ENCODE measurements at regions not wholly inside any gene's neighbourhood (a gene's known extent, or its start where the extent isn't known, plus 50 kb on each side); places are given as distances from the start of the nearest gene placed in this dataset.
A peak's percentile ranks its signal among the peaks of the same experiment; 100 is the strongest.
"Not testable (repeated sequence)": the region's sequence is repeated elsewhere in the genome, so short reads cannot be mapped to it uniquely, and the experiment has no call there.

GRCh38 chr6:121596441-121596840 is 161.0 kb downstream of the GJA1 start:
- DNase-seq, result no peak

GRCh38 chr6:121597654-121598053 is 162.2 kb downstream of the GJA1 start:
- DNase-seq, result peak; percentile 84

- not testable (repeated sequence) for DNase-seq
Observed at GRCh38 chr6:121599331-121599730, 163.9 kb downstream of the GJA1 start.

- no peak for DNase-seq
Observed at GRCh38 chr6:121600389-121601168, 165.1 kb downstream of the GJA1 start.

- DNase-seq, result no peak
Observed at GRCh38 chr6:121603486-121603885, 168.0 kb downstream of the GJA1 start.

- DNase-seq, result no peak
Observed at GRCh38 chr6:121607721-121608120, 172.3 kb downstream of the GJA1 start.

GRCh38 chr6:121608270-121608669 is 172.8 kb downstream of the GJA1 start:
- DNase-seq, result no peak

- DNase-seq, result no peak
Observed at GRCh38 chr6:121609281-121609680, 173.8 kb downstream of the GJA1 start.

- DNase-seq, result no peak
Observed at GRCh38 chr6:121612927-121613326, 177.5 kb downstream of the GJA1 start.

GRCh38 chr6:121614115-121614514 is 178.7 kb downstream of the GJA1 start:
- DNase-seq, result peak; percentile 82

GRCh38 chr6:121615493-121615892 is 180.0 kb downstream of the GJA1 start:
- no peak for DNase-seq

- no peak for DNase-seq
Observed at GRCh38 chr6:121616406-121616805, 181.0 kb downstream of the GJA1 start.

- DNase-seq, result no peak
Observed at GRCh38 chr6:121617388-121617787, 181.9 kb downstream of the GJA1 start.

GRCh38 chr6:121619013-121619412 is 183.6 kb downstream of the GJA1 start:
- DNase-seq, result no peak

- DNase-seq, result peak; percentile 28
Observed at GRCh38 chr6:121619987-121620740, 184.7 kb downstream of the GJA1 start.

- DNase-seq, result no peak
Observed at GRCh38 chr6:121627761-121628160, 192.3 kb downstream of the GJA1 start.

- no peak for DNase-seq
Observed at GRCh38 chr6:121630716-121631115, 195.3 kb downstream of the GJA1 start.

- not testable (repeated sequence) for DNase-seq
Observed at GRCh38 chr6:121631752-121632151, 196.3 kb downstream of the GJA1 start.

- DNase-seq, result no peak
Observed at GRCh38 chr6:121633309-121633708, 197.9 kb downstream of the GJA1 start.

GRCh38 chr6:121634586-121634985 is 199.1 kb downstream of the GJA1 start:
- not testable (repeated sequence) for DNase-seq

GRCh38 chr6:121635355-121635754 is 199.9 kb downstream of the GJA1 start:
- DNase-seq, result no peak

- not testable (repeated sequence) for DNase-seq
Observed at GRCh38 chr6:121636217-121636616, 200.8 kb downstream of the GJA1 start.

GRCh38 chr6:121639021-121639420 is 203.6 kb downstream of the GJA1 start:
- DNase-seq, result peak; percentile 81

GRCh38 chr6:121641158-121641557 is 205.7 kb downstream of the GJA1 start:
- DNase-seq, result no peak

All from fibroblast of skin of back (primary cell).